HG02870 (cell line): ENCODE measurements at regions not wholly inside any gene's neighbourhood (a gene's known extent, or its start where the extent isn't known, plus 50 kb on each side); places are given as distances from the start of the nearest gene placed in this dataset.

Source experiments
- ATAC-seq: cut with Tn5 transposase; IDR thresholded peaks from one replicate; pipeline ENCODE4 v1.9.1; 2021; ENCODE audit warnings: mild to moderate bottlenecking, moderate library complexity; ENCODE audit not compliant: unreplicated experiment

- no peak for ATAC-seq
Observed at GRCh38 chr15:69828181-69828828, 269.4 kb downstream of the TLE3 start.

- no peak for ATAC-seq
Observed at GRCh38 chr15:69829974-69830373, 267.7 kb downstream of the TLE3 start.

GRCh38 chr15:69830430-69830829 is 267.3 kb downstream of the TLE3 start:
- ATAC-seq: no peak

- no peak for ATAC-seq
Observed at GRCh38 chr15:69830876-69831275, 266.8 kb downstream of the TLE3 start.

GRCh38 chr15:69834267-69834666 is 263.4 kb downstream of the TLE3 start:
- no peak for ATAC-seq

GRCh38 chr15:69834761-69835160 is 263.0 kb downstream of the TLE3 start:
- no peak for ATAC-seq

GRCh38 chr15:69836048-69836447 is 261.7 kb downstream of the TLE3 start:
- no peak for ATAC-seq

- ATAC-seq: no peak
Observed at GRCh38 chr15:69836526-69837230, 261.0 kb downstream of the TLE3 start.

- no peak for ATAC-seq
Observed at GRCh38 chr15:69838338-69838737, 259.4 kb downstream of the TLE3 start.

GRCh38 chr15:69838994-69839393 is 258.7 kb downstream of the TLE3 start:
- no peak for ATAC-seq

- ATAC-seq: no peak
Observed at GRCh38 chr15:69841113-69841828, 256.4 kb downstream of the TLE3 start.

GRCh38 chr15:69842851-69843250 is 254.9 kb downstream of the TLE3 start:
- no peak for ATAC-seq

GRCh38 chr15:69843276-69843899 is 254.3 kb downstream of the TLE3 start:
- no peak for ATAC-seq

- ATAC-seq: no peak
Observed at GRCh38 chr15:69843900-69844304, 253.8 kb downstream of the TLE3 start.

- ATAC-seq: no peak
Observed at GRCh38 chr15:69845159-69845558, 252.6 kb downstream of the TLE3 start.

- no peak for ATAC-seq
Observed at GRCh38 chr15:69847625-69848024, 250.1 kb downstream of the TLE3 start.

GRCh38 chr15:69848096-69848495 is 249.6 kb downstream of the TLE3 start:
- no peak for ATAC-seq

GRCh38 chr15:69848551-69849231 is 249.0 kb downstream of the TLE3 start:
- no peak for ATAC-seq

GRCh38 chr15:69849232-69849610 is 248.5 kb downstream of the TLE3 start:
- ATAC-seq: no peak

- ATAC-seq: no peak
Observed at GRCh38 chr15:69852482-69852881, 245.2 kb downstream of the TLE3 start.

GRCh38 chr15:69852916-69853315 is 244.8 kb downstream of the TLE3 start:
- ATAC-seq: no peak
